ENCODE measurements at regions not wholly inside any gene's neighbourhood (a gene's known extent, or its start where the extent isn't known, plus 50 kb on each side); places are given as distances from the start of the nearest gene placed in this dataset.
"Not testable (repeated sequence)": the region's sequence is repeated elsewhere in the genome, so short reads cannot be mapped to it uniquely, and the experiment has no call there.

- no peak for DNase-seq
Measured at GRCh38 chr5:5838493-5838892, 416.0 kb downstream of the ICE1 start.

GRCh38 chr5:5831622-5832021, 409.1 kb downstream of the ICE1 start:
- DNase-seq = not testable (repeated sequence)

- DNase-seq = peak; percentile 10 to 40
Measured at GRCh38 chr5:5828619-5829018, 406.1 kb downstream of the ICE1 start.

GRCh38 chr5:5826911-5827310, 404.4 kb downstream of the ICE1 start:
- DNase-seq = no peak

GRCh38 chr5:5822729-5823257, 400.3 kb downstream of the ICE1 start:
- no peak for DNase-seq

- no peak for DNase-seq
Measured at GRCh38 chr5:5816960-5817359, 394.5 kb downstream of the ICE1 start.

GRCh38 chr5:5813441-5813840, 391.0 kb downstream of the ICE1 start:
- DNase-seq = no peak

- DNase-seq = no peak
Measured at GRCh38 chr5:5810461-5810860, 388.0 kb downstream of the ICE1 start.

- DNase-seq = no peak
Measured at GRCh38 chr5:5805916-5806315, 383.4 kb downstream of the ICE1 start.

GRCh38 chr5:5804478-5805233, 382.2 kb downstream of the ICE1 start:
- DNase-seq = no peak

- DNase-seq = no peak
Measured at GRCh38 chr5:5800801-5801761, 378.6 kb downstream of the ICE1 start.

GRCh38 chr5:5799826-5800225, 377.3 kb downstream of the ICE1 start:
- DNase-seq = peak; percentile 77 to 82

GRCh38 chr5:5799229-5799628, 376.8 kb downstream of the ICE1 start:
- DNase-seq = no peak

GRCh38 chr5:5798462-5798861, 376.0 kb downstream of the ICE1 start:
- DNase-seq = no peak

GRCh38 chr5:5798041-5798440, 375.6 kb downstream of the ICE1 start:
- no peak for DNase-seq

GRCh38 chr5:5795074-5795771, 372.7 kb downstream of the ICE1 start:
- no peak for DNase-seq

- no peak for DNase-seq
Measured at GRCh38 chr5:5794118-5794560, 371.7 kb downstream of the ICE1 start.

- DNase-seq = no peak
Measured at GRCh38 chr5:5793242-5794117, 371.0 kb downstream of the ICE1 start.

- DNase-seq = no peak
Measured at GRCh38 chr5:5792106-5792505, 369.6 kb downstream of the ICE1 start.

GRCh38 chr5:5788793-5789192, 366.3 kb downstream of the ICE1 start:
- DNase-seq = no peak

- no peak for DNase-seq
Measured at GRCh38 chr5:5787373-5787772, 364.9 kb downstream of the ICE1 start.

- DNase-seq = no peak
Measured at GRCh38 chr5:5784101-5784500, 361.6 kb downstream of the ICE1 start.
